ENCODE measurements at regions not wholly inside any gene's neighbourhood (a gene's known extent, or its start where the extent isn't known, plus 50 kb on each side); places are given as distances from the start of the nearest gene placed in this dataset.

DNA sequence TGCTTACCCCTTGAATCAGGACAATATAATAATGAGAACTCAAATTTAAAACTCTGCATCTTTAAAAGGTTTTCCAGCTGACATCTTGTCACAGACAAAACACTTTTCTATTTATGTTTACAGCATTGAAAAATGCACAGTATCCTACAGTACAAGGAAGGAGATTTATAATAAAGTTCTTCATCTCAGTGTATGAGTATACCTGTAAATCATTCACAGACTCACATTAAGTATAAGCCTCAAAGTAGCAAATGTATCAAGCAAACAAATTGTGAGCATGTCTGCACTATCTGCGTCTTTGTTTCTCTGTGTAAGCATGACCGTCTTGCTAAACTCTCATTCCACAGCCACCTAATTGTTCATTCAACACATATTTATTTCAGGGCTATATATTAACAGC lies 52.8 kb downstream of the PPP1R2C start:
- DNase-seq (ENCODE audit: low read depth in 2 of 3, low spot score in 2 of 3): no peak

DNA sequence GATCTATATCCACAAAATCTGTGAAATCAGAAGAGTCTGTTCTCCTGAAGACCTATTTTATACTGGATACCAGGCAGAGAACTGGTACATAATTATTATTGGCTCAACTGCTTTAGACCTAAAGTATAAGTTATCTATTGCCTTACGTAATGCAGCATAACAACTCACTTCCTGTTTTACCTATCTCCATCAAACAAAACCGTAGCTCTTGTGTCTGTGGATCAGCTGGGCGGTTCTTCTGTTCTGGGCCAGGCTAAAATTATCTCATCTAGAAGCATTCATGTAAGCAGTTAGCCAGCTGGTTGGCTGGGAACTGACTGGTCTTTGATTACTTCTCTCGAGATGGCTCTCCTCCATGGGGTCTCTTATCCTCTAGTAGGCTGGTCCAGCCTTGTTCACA lies 57.8 kb downstream of the PPP1R2C start:
- peak in 1 of 3 donors; percentile 3 for DNase-seq (ENCODE audit: low read depth in 2 of 3, low spot score in 2 of 3)

DNA sequence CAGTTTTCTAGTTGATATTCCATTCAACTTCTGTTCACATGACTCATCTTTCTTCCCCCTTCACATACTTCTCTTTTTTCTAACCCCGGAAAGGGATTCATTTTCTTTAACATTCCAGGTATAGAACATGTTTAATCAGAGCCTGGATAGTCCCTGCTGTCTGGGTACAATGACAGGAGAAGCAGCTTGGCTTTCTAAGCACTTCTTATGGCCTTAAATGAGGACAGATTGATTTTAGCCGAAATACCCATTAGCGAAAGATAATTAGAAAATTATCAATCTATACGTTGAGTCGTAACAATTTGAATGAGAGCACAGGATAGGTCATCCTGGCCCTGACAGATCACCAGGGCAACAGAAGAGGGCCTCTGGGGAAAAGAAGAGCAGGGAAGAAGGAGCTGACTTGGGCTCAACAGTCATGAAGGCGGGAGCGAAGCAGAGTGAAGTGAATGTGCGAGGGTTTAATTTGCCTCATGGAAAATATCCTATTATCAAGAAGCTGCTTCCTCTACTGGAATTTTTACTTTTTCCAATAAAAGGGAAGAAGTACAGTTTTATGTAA lies 62.2 kb downstream of the PPP1R2C start:
- DNase-seq (ENCODE audit: low read depth in 2 of 3, low spot score in 2 of 3): no peak

DNA sequence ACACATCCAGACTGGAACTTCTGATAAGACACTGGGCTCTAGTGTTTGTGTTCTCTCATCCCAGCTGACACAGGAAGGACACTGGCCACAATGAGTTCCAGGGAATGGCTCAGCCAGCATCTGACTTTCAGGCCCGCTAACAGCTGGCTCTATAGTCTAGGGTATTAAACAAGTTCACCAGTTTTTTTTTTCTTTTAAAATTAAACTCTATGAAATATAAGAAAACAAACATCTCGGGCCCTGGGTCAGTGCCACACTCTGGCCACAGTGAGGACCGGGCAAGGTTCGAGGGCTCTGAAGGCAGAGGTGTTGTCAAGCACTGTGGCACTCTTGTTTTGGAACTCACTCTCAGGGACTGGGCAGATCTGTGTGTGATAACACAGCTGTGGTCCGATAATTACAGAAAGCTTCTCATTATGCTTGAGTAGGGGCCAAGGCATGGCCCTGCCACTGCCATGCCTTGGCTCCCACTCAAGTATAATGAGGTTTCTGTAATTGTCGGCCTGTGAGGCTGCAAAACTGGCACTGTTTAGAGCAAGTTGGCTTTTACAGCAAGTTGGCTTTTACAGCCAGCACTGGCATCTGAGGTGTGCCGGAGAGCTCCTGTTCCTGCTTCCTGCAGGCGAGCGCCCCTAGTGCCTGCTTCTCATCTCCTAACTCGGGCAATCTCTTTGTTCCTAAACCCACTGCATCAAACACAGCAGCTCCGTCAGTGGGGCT lies 62.8 kb downstream of the PPP1R2C start:
- DNase-seq (ENCODE audit: low read depth in 2 of 3, low spot score in 2 of 3): peak; percentile 5 to 59 (median 33)

DNA sequence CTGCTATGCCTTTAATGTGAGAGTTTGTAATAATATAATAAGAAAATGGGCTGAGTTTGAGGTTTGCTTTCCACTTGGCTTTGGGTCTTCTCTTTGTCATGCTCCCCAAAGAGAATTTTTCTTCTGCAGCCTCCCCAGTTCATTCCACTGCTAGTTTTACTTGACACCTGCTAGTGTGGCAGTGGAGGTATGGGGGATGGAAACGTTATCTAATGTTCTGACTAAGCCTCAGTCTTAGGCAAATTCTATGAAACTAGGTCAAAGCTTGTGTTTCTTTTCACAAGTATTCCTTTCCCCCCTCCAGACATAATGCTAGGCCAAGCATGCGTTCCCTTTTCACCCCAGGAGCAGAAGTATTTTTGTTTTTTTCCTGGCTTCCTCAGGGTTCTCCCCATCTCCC lies 67.5 kb downstream of the PPP1R2C start:
- DNase-seq (ENCODE audit: low read depth in 2 of 3, low spot score in 2 of 3): no peak

DNA sequence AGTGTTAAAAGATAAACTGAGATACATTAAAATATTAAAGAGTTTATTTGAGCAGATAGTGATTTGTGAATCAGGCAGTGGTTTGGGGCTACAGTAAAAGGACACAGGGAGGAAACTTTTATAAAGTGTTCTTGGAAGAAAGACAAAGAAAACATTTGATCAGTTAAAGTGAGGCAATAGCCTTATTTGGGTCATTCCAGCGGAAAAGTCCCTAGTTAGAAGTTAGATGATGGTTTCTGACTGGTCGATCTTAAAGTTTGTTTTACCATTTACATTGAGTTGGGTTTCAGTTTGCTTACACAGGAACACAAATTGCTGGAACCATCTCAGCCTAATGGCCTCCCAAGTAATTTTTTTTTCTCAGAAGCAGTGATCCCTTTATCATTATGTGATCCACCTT lies 69.7 kb downstream of the PPP1R2C start:
- no peak for DNase-seq (ENCODE audit: low read depth in 2 of 3, low spot score in 2 of 3)

DNA sequence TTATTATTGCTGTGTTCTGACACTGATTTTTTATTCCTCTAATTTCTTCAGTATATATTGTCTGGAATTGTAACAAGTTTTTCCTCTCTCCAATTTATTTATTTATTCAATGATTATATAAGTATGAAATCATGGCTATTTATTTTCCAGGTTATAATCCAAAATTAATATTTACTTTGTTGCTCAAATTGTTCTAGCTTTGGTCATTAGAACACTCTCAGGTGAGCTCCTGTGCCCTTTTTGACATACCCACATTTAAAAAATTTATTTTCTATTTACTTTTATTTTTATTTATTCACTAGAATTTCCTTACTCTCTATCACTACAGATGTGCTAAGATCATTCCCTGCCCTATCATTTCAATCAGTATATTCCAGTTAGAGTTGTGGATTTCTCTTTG lies 70.2 kb downstream of the PPP1R2C start:
- DNase-seq (ENCODE audit: low read depth in 2 of 3, low spot score in 2 of 3): no peak

DNA sequence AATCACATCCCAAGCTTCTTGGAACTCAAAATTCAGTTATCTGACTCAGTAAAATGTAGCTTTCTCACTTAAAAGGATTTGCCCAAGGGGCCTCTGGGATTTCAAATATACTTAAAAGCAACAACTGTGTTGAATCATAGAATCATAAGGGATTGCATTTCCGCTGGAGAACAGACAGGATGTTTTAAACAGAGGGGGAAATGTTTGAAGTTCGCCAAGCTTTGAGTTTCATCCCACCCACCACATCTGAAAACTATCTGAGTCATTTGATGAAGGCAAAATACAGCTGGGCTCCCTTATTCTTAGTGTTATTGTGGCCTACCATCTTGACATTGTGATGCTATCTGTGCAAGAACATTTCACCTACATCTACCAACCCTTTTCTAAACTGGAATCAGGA lies 73.5 kb downstream of the PPP1R2C start:
- DNase-seq (ENCODE audit: low read depth in 2 of 3, low spot score in 2 of 3): no peak

DNA sequence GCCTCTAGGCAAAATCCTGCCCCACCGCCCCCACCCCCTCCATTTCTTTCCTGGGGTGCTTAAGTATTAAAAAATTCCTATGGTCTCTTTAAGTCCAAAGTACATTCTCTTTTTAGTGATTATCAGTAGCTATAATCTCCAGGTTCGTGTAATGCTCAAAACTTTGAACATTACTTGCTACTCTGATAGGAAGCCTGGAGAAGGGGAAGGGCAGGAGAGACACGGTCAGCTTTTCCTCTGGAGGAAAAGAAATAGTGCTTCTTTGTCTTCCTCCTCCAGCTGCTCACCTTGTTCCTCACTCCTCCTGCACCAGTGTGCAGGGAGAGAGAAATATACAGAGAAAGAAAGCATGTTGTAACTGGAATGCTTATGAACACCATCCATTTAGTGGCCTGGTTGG lies 80.4 kb downstream of the PPP1R2C start:
- DNase-seq (ENCODE audit: low read depth in 2 of 3, low spot score in 2 of 3): no peak

DNA sequence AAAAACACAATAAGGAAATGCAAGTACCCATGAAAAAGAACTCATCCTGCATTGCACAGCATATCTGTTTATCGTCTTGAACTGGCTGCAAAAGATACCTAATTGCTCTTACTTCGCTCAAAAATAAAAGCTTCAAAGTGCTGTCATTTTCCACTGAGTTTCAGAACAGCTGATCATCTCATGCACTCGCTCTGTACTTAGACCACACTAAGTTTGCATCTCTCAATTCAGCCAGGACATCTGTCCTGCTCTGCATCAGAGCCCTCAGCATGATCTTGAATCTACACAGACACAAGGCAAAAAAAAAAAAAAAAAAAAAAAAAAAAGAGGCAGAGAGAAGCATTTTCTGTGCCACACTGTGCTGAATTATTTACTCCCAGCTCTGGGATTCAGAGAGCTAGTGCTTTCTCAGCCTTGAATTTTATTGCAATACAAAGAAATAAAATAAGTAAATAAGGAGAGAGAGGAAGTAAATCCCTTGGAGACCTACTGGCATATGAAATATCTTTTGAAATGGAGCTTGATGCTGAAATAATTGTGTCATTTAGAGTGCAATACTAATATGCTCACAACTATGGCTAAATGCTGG lies 81.3 kb downstream of the PPP1R2C start:
- no peak for DNase-seq (ENCODE audit: low read depth in 2 of 3, low spot score in 2 of 3)

DNA sequence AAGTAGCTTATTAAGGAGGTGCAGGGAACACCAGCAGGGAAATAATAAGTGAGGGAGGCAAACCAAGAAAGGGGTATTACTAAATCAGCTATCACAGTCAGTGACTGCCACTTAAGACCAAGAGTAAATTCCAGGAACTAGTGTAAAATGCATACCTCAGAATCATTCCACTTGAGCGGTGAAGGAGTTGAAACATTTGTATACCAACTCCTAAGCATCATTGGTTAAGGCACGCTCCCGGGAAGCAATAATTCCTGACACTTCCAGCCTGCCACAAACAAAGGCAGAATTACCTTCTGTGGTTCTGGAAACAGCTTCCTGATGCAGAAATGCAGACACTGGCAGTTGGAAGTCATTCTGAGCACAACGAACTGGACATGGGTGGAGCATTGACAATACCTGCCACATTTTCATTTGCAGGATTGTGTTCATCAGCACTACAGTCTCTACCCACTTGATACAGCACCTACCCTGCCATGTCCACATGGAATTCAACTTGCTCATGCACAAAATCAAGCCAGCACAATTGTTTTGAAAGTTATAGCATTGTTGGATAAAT lies 82.1 kb downstream of the PPP1R2C start:
- DNase-seq (ENCODE audit: low read depth in 2 of 3, low spot score in 2 of 3): no peak

DNA sequence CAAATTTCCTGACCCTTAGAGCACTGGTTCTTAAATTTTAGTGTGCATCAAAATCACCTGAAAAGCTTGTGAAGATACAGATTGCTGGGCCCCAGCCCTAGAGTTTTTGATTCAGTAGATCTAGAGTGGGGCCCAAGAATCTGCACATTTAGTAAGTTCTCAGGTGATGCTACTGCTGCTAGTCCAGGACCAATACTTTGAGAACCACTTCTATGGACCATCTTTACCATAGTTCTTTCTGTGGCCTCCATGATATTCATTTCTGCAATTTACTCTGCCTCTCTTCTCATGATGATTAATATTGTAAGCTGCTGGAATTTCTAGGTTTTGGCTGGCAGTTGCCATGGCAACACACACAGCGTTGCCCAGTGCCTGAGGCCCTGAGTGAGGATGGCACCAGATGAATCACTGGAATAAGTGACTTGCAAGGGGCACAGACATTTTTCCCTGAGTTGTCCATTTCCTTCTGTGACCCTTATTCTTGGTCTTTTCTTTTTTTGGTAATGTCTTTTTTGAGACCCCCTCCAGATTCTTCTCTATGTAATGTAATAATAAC lies 83.6 kb downstream of the PPP1R2C start:
- DNase-seq (ENCODE audit: low read depth in 2 of 3, low spot score in 2 of 3): no peak

DNA sequence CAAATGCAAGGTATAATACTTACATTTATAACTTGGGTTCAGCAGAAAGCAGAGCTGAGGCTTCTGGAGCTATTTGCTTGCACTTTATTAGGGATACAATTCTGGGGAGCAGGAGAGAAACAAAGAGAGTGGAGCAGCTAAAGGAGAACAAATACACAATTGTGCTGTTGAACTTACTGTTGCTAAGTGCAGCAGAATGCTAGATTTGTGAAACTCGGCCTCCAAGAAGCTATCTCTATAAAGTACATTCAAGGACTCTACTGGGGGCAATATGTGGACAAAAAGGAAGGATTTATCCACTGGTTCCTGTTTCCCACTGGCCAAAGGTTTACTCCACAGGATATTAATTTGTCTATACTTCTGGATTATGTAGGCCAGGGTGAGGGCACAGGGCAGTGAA lies 86.8 kb downstream of the PPP1R2C start:
- no peak for DNase-seq (ENCODE audit: low read depth in 2 of 3, low spot score in 2 of 3)

DNA sequence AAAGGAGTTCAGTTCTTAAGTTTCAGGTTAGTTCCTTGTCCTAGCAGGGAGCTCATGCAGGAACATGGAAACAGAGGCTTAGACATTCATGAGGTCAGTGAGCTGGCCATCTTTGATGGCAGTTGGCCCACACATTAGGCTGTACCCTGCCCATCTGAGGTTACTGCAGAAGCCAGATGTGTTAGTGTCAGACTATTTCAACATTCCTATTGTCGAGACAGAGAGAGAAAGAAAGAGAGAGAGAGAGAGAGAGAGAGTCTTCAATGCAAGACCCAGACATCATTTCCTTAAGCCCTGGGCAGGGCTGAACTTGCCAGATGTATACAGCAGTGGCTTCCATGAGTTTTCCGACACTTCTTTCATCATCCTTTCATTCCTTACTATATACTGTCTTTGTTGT lies 91.3 kb downstream of the PPP1R2C start:
- DNase-seq (ENCODE audit: low read depth in 2 of 3, low spot score in 2 of 3): no peak

DNA sequence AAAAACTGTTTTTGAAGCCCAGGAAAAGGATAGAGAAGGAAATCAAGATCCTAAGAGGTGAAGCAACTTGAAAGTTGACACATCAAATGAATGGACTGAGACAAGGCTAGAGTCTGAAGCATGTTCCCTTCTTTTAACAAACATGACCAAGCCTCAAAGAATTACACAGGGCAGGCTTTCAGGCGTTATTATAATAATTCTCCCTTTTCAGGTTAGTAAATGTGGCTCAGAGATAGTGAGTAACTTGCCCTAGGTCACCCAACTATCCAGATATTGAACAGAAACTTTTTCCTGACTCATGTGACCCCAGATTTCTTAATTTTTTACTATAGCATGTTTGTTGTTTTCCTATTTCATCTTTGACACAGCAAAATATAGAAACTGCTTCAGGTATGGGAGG lies 91.7 kb downstream of the PPP1R2C start:
- DNase-seq (ENCODE audit: low read depth in 2 of 3, low spot score in 2 of 3): no peak

DNA sequence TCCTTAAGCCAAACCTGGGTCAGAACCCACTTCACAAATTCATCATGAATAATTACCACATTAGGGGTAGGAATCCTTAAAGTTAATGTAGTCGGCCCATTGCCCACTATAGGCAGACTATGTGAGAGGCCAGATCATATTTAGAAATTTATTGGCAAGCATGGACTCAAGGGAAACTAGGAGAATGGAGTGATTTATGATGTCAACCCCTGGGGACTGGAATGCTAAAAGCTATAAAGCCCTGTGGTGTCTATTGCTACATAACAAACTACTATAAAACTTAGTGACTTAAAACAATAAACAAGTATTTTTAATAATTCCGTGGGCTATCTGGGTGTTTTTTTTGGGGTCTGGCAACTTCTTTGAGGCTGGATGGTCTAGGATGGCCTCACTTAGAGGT lies 93.9 kb downstream of the PPP1R2C start:
- no peak for DNase-seq (ENCODE audit: low read depth in 2 of 3, low spot score in 2 of 3)

DNA sequence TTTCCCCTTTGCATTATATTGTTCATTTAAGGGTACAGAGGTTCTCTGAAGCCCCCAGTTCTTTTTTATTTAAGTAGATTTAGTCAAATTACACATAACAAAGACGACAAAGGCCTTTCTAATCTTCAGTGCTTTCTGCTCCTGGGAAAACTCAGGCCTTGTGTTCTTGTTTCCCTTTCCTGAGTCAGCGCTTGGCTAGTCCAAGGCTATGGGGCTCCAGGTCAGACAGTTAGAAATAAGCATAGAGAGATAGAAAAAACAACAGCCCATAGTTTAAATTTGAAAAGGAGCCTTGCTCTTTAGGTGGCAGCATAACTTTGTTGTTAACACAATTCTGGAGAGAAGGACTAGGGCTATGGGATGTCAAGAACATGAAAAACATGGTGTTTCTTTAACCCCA lies 97.3 kb downstream of the PPP1R2C start:
- peak in 1 of 3 donors; percentile 0 for DNase-seq (ENCODE audit: low read depth in 2 of 3, low spot score in 2 of 3)

DNA sequence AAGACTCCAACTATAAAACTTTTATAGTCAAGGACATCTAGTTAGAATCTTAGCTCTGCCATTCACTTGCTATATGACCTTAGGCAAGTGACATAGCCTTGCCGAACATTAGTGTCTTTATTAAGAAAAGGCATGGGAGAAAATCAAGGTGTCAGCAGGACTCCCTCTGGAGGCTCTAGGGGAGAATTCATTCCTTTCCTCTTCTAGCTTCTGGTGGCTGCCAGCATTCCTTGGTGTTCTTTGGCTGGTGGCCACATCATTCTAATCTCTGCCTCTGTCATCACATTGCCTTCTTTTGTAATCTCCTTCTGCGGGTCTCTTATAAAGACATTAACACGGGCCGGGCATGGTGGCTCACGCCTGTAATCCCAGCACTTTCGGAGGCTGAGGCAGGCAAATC lies 99.8 kb downstream of the PPP1R2C start:
- no peak for DNase-seq (ENCODE audit: low read depth in 2 of 3, low spot score in 2 of 3)

DNA sequence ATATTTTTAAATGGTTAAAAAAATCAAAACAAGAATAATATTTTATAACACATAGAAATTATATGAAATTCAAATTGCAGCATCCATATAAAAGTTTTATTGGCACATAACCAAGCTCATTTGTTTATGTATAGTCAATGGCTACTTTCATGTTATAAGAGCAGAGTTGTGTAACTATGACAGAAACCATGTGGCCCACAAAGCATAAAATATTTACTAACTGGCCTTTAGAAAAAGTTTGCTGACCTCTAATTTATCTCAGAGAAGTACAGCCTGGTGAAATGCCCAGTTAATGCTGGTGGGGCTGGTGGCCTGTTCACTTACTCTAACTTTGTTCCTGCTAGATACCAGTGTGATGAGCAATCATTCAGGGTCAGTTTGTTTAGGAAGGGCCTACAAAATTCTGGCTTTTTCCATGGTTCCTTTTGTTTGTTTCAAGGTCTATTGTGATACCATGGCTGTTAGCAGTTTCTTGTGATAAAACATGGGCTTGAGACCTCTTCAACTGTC lies 104.6 kb downstream of the PPP1R2C start:
- DNase-seq (ENCODE audit: low read depth in 2 of 3, low spot score in 2 of 3): no peak

DNA sequence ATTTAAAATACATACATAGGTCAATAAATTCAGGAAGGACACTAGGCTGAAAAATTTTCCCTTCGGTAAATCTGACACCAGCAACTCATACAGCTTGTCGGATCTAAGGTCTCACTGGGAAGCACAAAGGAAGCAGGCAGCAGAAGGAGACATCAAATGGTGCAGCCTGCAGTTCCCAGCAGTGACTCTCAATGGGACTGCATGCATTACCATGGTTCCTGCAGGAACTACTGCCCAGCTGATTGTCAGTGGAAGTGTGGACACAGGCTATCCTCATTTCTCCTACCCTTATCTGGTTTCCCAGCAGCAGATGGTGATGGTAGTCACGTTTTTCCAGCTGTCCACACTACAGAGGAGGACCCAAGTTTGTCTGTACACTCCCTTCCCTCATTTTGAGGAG lies 113.3 kb downstream of the PPP1R2C start:
- DNase-seq (ENCODE audit: low read depth in 2 of 3, low spot score in 2 of 3): no peak

DNA sequence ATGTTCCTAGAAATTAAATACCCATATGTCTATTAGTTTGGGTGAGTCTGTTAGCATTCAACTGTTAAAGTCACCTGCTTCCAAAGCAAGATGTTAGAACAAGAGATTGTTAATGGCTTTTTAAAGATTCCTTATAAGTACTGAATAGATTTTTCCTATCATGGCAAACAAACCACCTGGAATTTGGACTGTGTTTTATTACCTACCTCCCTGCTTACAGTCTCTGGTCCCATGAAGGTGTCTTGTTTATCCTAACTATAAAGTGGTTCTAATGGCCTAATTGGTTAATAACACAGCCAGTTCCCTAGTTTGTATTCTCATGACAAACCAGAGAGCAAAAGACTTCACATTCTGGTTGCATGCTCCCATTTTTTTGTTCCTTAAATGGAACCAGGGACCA lies 149.5 kb downstream of the PPP1R2C start:
- no peak for DNase-seq (ENCODE audit: low read depth in 2 of 3, low spot score in 2 of 3)

DNA sequence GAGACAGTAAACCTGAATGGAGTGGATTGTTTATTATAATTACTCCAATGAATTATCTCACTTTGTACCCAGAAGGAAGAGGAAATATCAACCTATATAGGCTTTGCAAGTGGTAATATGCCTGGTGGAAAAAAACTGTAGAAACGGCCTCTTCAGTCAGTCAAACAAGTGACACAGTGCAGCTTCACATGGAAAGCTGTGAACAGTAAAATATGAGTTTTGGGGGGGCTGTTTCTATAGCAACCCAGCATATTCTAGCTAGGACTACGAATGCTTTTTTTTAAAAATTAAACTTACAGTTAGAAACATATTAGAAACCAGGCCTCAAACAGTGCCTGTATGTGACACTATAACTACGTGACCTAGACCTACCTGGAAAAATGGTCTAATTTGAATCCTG lies 150.1 kb downstream of the PPP1R2C start:
- DNase-seq (ENCODE audit: low read depth in 2 of 3, low spot score in 2 of 3): no peak
